Colon (tissue), 2 donors: ENCODE measurements at regions not wholly inside any gene's neighbourhood (a gene's known extent, or its start where the extent isn't known, plus 50 kb on each side); places are given as distances from the start of the nearest gene placed in this dataset.
"Not testable (repeated sequence)": the region's sequence is repeated elsewhere in the genome, so short reads cannot be mapped to it uniquely, and the experiment has no call there.

Source experiments
- FAIRE-seq: peaks from 2 replicates; lab custom pipeline; 2012; peaks lifted over from hg19 to GRCh38; lab: Jason Lieb, UNC
- donor health status: control.
- donor health status: control.

- FAIRE-seq, result no peak
Observed at GRCh38 chr15:81865850-81866537, 179.8 kb downstream of the MEX3B start.

- no peak for FAIRE-seq
Observed at GRCh38 chr15:81863162-81863561, 182.7 kb downstream of the MEX3B start.

GRCh38 chr15:81859737-81860516 lies 185.9 kb downstream of the MEX3B start:
- no peak for FAIRE-seq

DNA sequence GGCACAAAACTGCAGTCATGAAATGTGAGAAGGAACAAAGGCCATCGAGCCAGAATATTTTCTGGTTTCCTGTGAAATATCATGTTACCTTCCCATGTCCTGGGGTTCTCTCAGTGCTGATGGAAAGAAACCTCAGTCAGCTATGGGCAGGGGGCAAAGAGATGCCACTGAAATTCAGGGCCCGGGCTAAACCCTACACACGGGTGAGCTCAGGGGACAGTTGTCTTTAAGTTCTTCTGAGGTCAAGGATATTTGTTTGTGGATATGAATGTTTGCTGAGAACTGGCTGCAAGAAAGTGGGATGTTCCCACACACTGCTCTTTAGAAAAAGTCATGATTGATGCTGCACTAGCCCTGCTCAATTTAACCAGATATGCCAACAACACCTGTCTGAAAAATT lies 187.2 kb downstream of the MEX3B start:
- FAIRE-seq, result no peak

- FAIRE-seq, result no peak
Observed at GRCh38 chr15:81858136-81858535, 187.7 kb downstream of the MEX3B start.

DNA sequence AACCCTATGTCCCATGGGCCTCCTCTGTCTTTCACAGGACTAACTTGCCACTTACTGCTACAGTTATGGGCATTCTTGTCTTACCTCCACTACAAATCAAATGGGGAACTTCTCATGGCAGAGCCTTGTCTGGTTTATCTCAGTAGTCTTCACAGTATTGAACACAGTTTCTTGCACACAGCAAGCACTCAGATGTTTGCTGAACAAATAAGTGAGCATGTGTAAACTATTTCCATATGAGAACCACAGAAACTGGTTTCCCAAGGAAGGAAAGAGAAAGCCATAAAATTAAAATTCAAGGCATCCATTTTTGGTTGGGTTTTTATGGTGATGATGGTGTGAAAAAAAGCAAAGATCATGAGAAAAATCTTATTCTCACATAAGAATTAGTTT lies 189.2 kb downstream of the MEX3B start:
- no peak for FAIRE-seq

GRCh38 chr15:81856001-81856633 lies 189.7 kb downstream of the MEX3B start:
- FAIRE-seq, result no peak

GRCh38 chr15:81853150-81853748 lies 192.6 kb downstream of the MEX3B start:
- no peak for FAIRE-seq

DNA sequence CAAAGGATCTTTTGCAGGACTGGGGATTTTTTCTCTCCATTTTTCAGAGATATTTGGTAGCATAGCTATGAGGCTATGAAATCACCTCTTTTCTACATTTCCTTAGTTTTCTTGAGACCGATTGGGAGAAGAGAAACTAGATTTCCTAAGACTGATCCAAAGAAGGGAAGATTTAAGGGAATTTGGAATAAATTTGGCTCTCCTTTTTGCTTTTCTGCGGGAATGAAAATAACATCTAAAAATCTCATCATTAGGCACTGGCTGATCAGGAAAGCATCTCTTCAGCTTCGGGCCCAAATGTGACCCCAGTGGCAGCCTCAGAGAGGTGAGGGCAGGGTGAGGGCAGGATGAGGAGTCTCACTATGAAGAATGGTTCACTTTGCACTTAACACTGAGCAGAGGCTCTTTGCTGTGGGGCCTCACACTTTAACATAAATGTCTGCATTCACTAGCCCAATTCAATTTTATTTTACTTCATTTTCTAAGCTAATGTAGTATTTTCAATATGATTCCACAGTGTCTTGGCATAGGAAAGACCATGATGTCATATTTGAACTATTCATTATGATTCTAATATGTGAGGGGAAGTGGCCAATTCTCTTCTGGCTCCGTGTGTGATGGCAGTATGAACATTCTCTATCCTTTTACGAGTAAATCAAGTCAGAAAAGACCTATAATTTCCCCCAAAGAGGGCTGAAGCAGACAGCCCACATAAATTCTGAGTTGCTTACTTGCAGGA lies 193.2 kb downstream of the MEX3B start:
- FAIRE-seq, result no peak

GRCh38 chr15:81851757-81852156 lies 194.1 kb downstream of the MEX3B start:
- FAIRE-seq, result no peak

- no peak for FAIRE-seq
Observed at GRCh38 chr15:81851325-81851724, 194.5 kb downstream of the MEX3B start.

- FAIRE-seq, result no peak
Observed at GRCh38 chr15:81849289-81849688, 196.5 kb downstream of the MEX3B start.

DNA sequence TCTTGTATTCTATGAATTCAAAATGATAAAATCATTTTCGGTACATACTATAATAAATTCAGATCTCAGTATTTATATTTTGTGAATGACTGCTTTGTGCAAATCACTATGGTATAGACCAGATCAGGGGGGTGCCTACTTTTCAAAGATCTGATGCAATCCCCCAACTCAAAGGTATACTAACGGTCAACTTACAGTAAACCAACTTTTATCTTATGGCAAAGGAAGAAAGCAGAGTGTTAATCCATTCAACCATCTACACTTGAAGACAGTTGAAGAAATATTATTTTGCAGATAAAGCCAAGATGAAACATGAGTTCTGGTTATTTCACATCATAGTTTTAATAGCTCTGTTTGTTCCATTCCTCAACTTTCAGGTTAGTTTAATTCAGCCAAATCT lies 197.1 kb downstream of the MEX3B start:
- no peak for FAIRE-seq

- no peak for FAIRE-seq
Observed at GRCh38 chr15:81843757-81844407, 201.9 kb downstream of the MEX3B start.

- no peak for FAIRE-seq
Observed at GRCh38 chr15:81843226-81843625, 202.6 kb downstream of the MEX3B start.

GRCh38 chr15:81839387-81839786 lies 206.4 kb downstream of the MEX3B start:
- no peak for FAIRE-seq

GRCh38 chr15:81835731-81836130 lies 210.1 kb downstream of the MEX3B start:
- peak; percentile 68 for FAIRE-seq

DNA sequence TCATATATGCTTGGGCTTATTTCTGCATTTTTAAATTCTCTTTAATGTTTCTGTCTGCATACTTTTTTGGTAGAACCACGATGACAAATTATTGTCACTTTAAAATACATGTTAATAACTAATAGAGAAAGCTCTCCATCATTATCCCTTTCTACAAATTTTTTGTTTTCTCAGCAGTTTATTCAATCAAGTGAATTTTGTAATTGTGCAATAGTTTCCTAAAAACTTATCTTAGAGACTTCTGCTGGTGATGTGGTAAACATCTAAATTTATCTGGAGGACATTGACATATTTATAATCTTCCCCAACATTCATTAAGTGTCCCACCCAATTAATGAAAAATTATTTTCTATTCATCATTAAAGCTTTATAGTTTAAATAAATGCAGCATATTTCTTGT lies 215.3 kb downstream of the MEX3B start:
- FAIRE-seq, result peak; percentile 36

GRCh38 chr15:81829918-81830317 lies 215.9 kb downstream of the MEX3B start:
- no peak for FAIRE-seq

DNA sequence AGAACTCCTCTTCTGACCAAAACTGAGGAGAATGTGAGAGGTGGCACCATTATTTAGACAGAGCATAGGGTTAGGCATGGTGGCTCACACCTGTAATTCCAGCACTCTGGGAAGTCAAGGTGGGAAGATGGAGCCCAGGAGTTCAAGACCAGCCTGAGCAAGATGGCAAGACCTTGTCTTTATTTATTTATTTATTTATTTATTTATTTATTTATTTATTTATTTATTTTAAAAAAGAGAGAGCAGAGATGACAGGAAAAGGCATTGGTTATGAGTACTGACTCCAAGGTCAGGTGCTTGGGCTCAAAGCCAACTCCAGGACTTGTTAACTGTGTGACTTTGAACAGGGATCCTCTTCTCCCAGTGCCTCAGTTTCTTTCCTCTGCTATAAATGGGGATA lies 217.7 kb downstream of the MEX3B start:
- no peak for FAIRE-seq

DNA sequence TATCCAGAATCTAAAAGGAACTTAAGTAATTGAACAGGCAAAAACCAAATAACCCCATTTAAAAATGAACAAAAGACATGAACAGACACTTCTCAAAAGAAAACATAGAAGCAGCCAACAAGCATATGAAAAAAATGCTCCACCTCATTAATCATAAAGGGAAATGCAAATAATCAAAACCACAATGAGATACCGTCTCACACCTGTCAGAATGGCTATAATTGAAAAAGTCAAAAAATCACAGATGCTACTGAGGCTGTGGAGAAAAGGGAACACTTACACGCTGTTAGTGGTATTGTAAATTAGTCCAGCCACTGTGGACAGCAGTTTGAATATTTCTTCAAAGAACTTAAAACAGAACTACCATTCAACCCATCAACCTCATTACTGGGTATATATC lies 220.7 kb downstream of the MEX3B start:
- FAIRE-seq, result no peak

DNA sequence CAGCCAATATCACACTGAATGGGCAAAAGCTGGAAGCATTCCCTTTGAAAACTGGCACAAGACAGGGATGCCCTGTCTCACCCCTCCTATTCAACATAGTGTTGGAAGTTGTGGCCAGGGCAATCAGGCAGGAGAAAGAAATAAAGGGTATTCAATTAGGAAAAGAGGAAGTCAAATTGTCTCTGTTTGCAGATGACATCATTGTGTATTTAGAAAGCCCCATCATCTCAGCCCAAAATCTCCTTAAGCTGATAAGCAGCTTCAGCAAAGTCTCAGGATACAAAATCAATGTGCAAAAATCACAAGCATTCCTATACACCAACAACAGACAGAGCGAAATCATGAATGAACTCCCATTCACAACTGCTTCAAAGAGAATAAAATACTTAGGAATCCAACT lies 223.2 kb downstream of the MEX3B start:
- not testable (repeated sequence) for FAIRE-seq
